GM23338 (cell line): ENCODE measurements at regions not wholly inside any gene's neighbourhood (a gene's known extent, or its start where the extent isn't known, plus 50 kb on each side); places are given as distances from the start of the nearest gene placed in this dataset.

Experiments used
- ATAC-seq: fragments of 200-7000 bp; cut with Tn5 transposase; 3 replicates; pipeline ENCODE4 v1.9.1; 2020
- DNase-seq: peaks from one replicate; pipeline ENCODE4 v3.0.0-alpha.2; 2015; ENCODE audit warnings: low spot score
- H2AFZ ChIP-seq: fragments of 200-600 bp; sonication (generic); 2 replicates; pipeline ENCODE4 v1.8.0; 2016; ENCODE audit warnings: antibody characterized with exemption, mild to moderate bottlenecking, moderate library complexity
- H3F3A ChIP-seq: fragments of 200-600 bp; sonication (generic); replicated peaks from 2 replicates; pipeline ENCODE4 v1.8.0; 2017; ENCODE audit warnings: antibody characterized with exemption, mixed run types, low read depth
- H3K27ac ChIP-seq: fragments of 200-600 bp; sonication (generic); 2 replicates; pipeline ENCODE4 v1.6.1; 2016; ENCODE audit warnings: low read depth
- H3K27me3 ChIP-seq: fragments of 200-600 bp; sonication (generic); 2 replicates; pipeline ENCODE4 v1.8.0; 2016; ENCODE audit warnings: mild to moderate bottlenecking, mixed run types, moderate library complexity; ENCODE audit not compliant: insufficient read depth
- H3K36me3 ChIP-seq: fragments of 200-600 bp; sonication (generic); 2 replicates; pipeline ENCODE4 v1.8.0; 2016; ENCODE audit warnings: mild to moderate bottlenecking; ENCODE audit not compliant: insufficient read depth
- H3K4me1 ChIP-seq: fragments of 200-600 bp; sonication (generic); 2 replicates; pipeline ENCODE4 v1.8.0; 2016; ENCODE audit warnings: mild to moderate bottlenecking, moderate library complexity; ENCODE audit not compliant: insufficient read depth
- H3K4me2 ChIP-seq: fragments of 200-600 bp; sonication (generic); 2 replicates; pipeline ENCODE4 v1.7.1; 2017; ENCODE audit warnings: mixed run types
- H3K4me3 ChIP-seq: fragments of 200-600 bp; sonication (generic); 2 replicates; pipeline ENCODE4 v1.6.1; 2016; ENCODE audit warnings: mixed run types
- H3K79me2 ChIP-seq: fragments of 200-600 bp; sonication (generic); replicated peaks from 2 replicates; pipeline ENCODE4 v1.8.0; 2017; ENCODE audit warnings: mild to moderate bottlenecking; ENCODE audit not compliant: insufficient read depth
- H3K9me2 ChIP-seq: fragments of 200-600 bp; sonication (generic); 2 replicates; pipeline ENCODE4 v1.8.0; 2017; ENCODE audit not compliant: insufficient read depth
- H4K20me1 ChIP-seq: fragments of 200-600 bp; sonication (generic); replicated peaks from 2 replicates; pipeline ENCODE4 v1.8.0; 2017; ENCODE audit warnings: mild to moderate bottlenecking; ENCODE audit not compliant: insufficient read depth
- H3K27ac Mint-ChIP-seq: 2 replicates; pipeline ENCODE4 v1.8.0; 2020; ENCODE audit warnings: inconsistent platforms, mild to moderate bottlenecking, moderate library complexity, mixed read lengths
- H3K27me3 Mint-ChIP-seq: 3 replicates; pipeline ENCODE4 v1.8.0; 2022; ENCODE audit warnings: low read depth, mild to moderate bottlenecking, moderate library complexity, mixed read lengths, inconsistent platforms; ENCODE audit not compliant: insufficient read depth, poor library complexity
- H3K36me3 Mint-ChIP-seq: 3 replicates; pipeline ENCODE4 v1.8.0; 2021; ENCODE audit warnings: low read depth, mild to moderate bottlenecking, inconsistent platforms, moderate library complexity, mixed read lengths
- H3K4me1 Mint-ChIP-seq: 3 replicates; pipeline ENCODE4 v1.8.0; 2020; ENCODE audit warnings: mild to moderate bottlenecking, inconsistent platforms, mixed read lengths
- H3K4me3 Mint-ChIP-seq: 3 replicates; pipeline ENCODE4 v1.8.0; 2021; ENCODE audit warnings: moderate library complexity, mild to moderate bottlenecking, inconsistent platforms, mixed read lengths
- H3K9me3 Mint-ChIP-seq: 3 replicates; pipeline ENCODE4 v1.8.0; 2020; ENCODE audit warnings: moderate library complexity, mild to moderate bottlenecking, inconsistent platforms, mixed read lengths
- CREB1 ChIP-seq: fragments of 250-450 bp; sonication (Bioruptor Pico); IDR thresholded peaks from 2 replicates; pipeline ENCODE4 v1.5.0; 2020; ENCODE audit warnings: low read depth, mild to moderate bottlenecking, moderate library complexity
- CTCF ChIP-seq, 2 experiments: fragments of 200-600 bp in 1 of 2; sonication (generic) in 1 of 2; conservative IDR thresholded peaks; 2 replicates each; pipeline versions ENCODE4 v1.5.1 to v1.6.1; 2016 to 2017; ENCODE audit warnings: antibody characterized with exemption in 2 of 2, low read depth in 2 of 2, mild to moderate bottlenecking in 2 of 2, moderate library complexity in 1 of 2
- EZH2 ChIP-seq: fragments of 200-600 bp; sonication (generic); IDR thresholded peaks from one replicate; pipeline ENCODE4 v1.8.0; 2017; ENCODE audit warnings: antibody characterized with exemption, mild to moderate bottlenecking, low read depth; ENCODE audit not compliant: unreplicated experiment
- EZH2phosphoT487 ChIP-seq: fragments of 200-600 bp; sonication (generic); IDR thresholded peaks from one replicate; pipeline ENCODE4 v1.8.1; 2018; ENCODE audit warnings: antibody characterized with exemption; ENCODE audit not compliant: unreplicated experiment
- JUNB ChIP-seq: IDR thresholded peaks from one replicate; pipeline ENCODE4 v1.6.1; 2016; ENCODE audit warnings: antibody characterized with exemption; ENCODE audit not compliant: unreplicated experiment
- NANOG ChIP-seq: IDR thresholded peaks from 2 replicates; pipeline ENCODE4 v1.6.1; 2016; ENCODE audit warnings: antibody characterized with exemption, borderline replicate concordance
- POLR2AphosphoS5 ChIP-seq: IDR thresholded peaks from 2 replicates; pipeline ENCODE4 v1.6.1; 2016; ENCODE audit warnings: antibody characterized with exemption, low read depth
- STAT1 ChIP-seq: IDR thresholded peaks from one replicate; pipeline ENCODE4 v1.6.1; 2016; ENCODE audit warnings: antibody characterized with exemption; ENCODE audit not compliant: unreplicated experiment
- ZNF114 ChIP-seq: fragments of 250-450 bp; sonication (Bioruptor Pico); IDR thresholded peaks from 2 replicates; pipeline ENCODE4 v1.5.0; 2020; ENCODE audit warnings: mild to moderate bottlenecking, moderate library complexity
- ZNF331 ChIP-seq: fragments of 250-450 bp; sonication (Bioruptor Pico); IDR thresholded peaks from 2 replicates; pipeline ENCODE4 v1.5.0; 2020; ENCODE audit warnings: low read depth, mild to moderate bottlenecking, moderate library complexity
- TF ChIP-seq, protein P1 (sequence below): fragments of 250-450 bp; sonication (Bioruptor Pico); IDR thresholded peaks from 2 replicates; pipeline ENCODE4 v1.5.0; 2020; ENCODE audit warnings: mild to moderate bottlenecking, moderate library complexity
- TF ChIP-seq, protein P2 (sequence below): IDR thresholded peaks from 2 replicates; pipeline ENCODE4 v1.6.1; 2016; ENCODE audit warnings: antibody characterized with exemption
- TF ChIP-seq, protein P3 (sequence below): IDR thresholded peaks from one replicate; pipeline ENCODE4 v1.6.1; 2018; ENCODE audit warnings: antibody characterized with exemption; ENCODE audit not compliant: unreplicated experiment

- TF ChIP-seq ZNF331 (CRISPR knock-in tag): no peak
- TF ChIP-seq, protein P1, sequence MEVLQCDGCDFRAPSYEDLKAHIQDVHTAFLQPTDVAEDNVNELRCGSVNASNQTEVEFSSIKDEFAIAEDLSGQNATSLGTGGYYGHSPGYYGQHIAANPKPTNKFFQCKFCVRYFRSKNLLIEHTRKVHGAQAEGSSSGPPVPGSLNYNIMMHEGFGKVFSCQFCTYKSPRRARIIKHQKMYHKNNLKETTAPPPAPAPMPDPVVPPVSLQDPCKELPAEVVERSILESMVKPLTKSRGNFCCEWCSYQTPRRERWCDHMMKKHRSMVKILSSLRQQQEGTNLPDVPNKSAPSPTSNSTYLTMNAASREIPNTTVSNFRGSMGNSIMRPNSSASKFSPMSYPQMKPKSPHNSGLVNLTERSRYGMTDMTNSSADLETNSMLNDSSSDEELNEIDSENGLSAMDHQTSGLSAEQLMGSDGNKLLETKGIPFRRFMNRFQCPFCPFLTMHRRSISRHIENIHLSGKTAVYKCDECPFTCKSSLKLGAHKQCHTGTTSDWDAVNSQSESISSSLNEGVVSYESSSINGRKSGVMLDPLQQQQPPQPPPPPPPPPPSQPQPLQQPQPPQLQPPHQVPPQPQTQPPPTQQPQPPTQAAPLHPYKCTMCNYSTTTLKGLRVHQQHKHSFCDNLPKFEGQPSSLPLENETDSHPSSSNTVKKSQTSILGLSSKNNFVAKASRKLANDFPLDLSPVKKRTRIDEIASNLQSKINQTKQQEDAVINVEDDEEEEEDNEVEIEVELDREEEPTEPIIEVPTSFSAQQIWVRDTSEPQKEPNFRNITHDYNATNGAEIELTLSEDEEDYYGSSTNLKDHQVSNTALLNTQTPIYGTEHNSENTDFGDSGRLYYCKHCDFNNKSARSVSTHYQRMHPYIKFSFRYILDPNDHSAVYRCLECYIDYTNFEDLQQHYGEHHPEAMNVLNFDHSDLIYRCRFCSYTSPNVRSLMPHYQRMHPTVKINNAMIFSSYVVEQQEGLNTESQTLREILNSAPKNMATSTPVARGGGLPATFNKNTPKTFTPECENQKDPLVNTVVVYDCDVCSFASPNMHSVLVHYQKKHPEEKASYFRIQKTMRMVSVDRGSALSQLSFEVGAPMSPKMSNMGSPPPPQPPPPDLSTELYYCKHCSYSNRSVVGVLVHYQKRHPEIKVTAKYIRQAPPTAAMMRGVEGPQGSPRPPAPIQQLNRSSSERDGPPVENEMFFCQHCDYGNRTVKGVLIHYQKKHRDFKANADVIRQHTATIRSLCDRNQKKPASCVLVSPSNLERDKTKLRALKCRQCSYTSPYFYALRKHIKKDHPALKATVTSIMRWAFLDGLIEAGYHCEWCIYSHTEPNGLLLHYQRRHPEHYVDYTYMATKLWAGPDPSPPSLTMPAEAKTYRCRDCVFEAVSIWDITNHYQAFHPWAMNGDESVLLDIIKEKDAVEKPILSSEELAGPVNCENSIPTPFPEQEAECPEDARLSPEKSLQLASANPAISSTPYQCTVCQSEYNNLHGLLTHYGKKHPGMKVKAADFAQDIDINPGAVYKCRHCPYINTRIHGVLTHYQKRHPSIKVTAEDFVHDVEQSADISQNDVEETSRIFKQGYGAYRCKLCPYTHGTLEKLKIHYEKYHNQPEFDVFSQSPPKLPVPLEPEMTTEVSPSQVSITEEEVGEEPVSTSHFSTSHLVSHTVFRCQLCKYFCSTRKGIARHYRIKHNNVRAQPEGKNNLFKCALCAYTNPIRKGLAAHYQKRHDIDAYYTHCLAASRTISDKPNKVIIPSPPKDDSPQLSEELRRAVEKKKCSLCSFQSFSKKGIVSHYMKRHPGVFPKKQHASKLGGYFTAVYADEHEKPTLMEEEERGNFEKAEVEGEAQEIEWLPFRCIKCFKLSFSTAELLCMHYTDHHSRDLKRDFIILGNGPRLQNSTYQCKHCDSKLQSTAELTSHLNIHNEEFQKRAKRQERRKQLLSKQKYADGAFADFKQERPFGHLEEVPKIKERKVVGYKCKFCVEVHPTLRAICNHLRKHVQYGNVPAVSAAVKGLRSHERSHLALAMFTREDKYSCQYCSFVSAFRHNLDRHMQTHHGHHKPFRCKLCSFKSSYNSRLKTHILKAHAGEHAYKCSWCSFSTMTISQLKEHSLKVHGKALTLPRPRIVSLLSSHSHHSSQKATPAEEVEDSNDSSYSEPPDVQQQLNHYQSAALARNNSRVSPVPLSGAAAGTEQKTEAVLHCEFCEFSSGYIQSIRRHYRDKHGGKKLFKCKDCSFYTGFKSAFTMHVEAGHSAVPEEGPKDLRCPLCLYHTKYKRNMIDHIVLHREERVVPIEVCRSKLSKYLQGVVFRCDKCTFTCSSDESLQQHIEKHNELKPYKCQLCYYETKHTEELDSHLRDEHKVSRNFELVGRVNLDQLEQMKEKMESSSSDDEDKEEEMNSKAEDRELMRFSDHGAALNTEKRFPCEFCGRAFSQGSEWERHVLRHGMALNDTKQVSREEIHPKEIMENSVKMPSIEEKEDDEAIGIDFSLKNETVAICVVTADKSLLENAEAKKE (CRISPR knock-in tag): no peak
- no peak for TF ChIP-seq ZNF114
- no peak for TF ChIP-seq EZH2phosphoT487
- TF ChIP-seq, protein P2, sequence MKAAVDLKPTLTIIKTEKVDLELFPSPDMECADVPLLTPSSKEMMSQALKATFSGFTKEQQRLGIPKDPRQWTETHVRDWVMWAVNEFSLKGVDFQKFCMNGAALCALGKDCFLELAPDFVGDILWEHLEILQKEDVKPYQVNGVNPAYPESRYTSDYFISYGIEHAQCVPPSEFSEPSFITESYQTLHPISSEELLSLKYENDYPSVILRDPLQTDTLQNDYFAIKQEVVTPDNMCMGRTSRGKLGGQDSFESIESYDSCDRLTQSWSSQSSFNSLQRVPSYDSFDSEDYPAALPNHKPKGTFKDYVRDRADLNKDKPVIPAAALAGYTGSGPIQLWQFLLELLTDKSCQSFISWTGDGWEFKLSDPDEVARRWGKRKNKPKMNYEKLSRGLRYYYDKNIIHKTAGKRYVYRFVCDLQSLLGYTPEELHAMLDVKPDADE: no peak
- no peak for TF ChIP-seq POLR2AphosphoS5
- TF ChIP-seq JUNB: no peak
- TF ChIP-seq EZH2: no peak
- TF ChIP-seq CTCF (conservative IDR thresholded peaks at IDR 0.05; ENCODE audit: low read depth in 2 of 2): no peak
- TF ChIP-seq, protein P3, sequence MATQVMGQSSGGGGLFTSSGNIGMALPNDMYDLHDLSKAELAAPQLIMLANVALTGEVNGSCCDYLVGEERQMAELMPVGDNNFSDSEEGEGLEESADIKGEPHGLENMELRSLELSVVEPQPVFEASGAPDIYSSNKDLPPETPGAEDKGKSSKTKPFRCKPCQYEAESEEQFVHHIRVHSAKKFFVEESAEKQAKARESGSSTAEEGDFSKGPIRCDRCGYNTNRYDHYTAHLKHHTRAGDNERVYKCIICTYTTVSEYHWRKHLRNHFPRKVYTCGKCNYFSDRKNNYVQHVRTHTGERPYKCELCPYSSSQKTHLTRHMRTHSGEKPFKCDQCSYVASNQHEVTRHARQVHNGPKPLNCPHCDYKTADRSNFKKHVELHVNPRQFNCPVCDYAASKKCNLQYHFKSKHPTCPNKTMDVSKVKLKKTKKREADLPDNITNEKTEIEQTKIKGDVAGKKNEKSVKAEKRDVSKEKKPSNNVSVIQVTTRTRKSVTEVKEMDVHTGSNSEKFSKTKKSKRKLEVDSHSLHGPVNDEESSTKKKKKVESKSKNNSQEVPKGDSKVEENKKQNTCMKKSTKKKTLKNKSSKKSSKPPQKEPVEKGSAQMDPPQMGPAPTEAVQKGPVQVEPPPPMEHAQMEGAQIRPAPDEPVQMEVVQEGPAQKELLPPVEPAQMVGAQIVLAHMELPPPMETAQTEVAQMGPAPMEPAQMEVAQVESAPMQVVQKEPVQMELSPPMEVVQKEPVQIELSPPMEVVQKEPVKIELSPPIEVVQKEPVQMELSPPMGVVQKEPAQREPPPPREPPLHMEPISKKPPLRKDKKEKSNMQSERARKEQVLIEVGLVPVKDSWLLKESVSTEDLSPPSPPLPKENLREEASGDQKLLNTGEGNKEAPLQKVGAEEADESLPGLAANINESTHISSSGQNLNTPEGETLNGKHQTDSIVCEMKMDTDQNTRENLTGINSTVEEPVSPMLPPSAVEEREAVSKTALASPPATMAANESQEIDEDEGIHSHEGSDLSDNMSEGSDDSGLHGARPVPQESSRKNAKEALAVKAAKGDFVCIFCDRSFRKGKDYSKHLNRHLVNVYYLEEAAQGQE: no peak
- no peak for TF ChIP-seq NANOG
- TF ChIP-seq STAT1: no peak
- no peak for TF ChIP-seq CREB1 (CRISPR knock-in tag)
- Histone ChIP-seq H3K9me2 (peaks cover 17% of the 10 kb centered on the region), H3F3A (no peaks in the 10 kb centered on the region), H3K4me1 (peaks cover 6% of the 10 kb centered on the region; the same call in 1 of the 2 replicates), H3K4me2 (no peak overlapping the region), H2AFZ (no peak overlapping the region), H3K27ac (no peak overlapping the region), H3K4me3 (no peak overlapping the region), H4K20me1 (no peaks in the 10 kb centered on the region), H3K36me3 (no peaks in the 10 kb centered on the region), H3K27me3 (no peaks in the 10 kb centered on the region), H3K79me2 (no peaks in the 10 kb centered on the region)
- Mint-ChIP-seq H3K4me1 (peaks cover 17% of the 10 kb centered on the region), H3K27me3 (peaks cover 2% of the 10 kb centered on the region), H3K9me3 (no peaks in the 10 kb centered on the region), H3K36me3 (0 out of 3 replicates have a peak, but pooled peaks cover 3% of the 10 kb centered on the region), H3K27ac (no peak overlapping the region), H3K4me3 (no peak overlapping the region)
- DNase-seq: no peak
- no peak for ATAC-seq
Observed at GRCh38 chr15:47442371-47442770, 274.9 kb upstream of the SEMA6D start.
